ENCODE measurements at regions not wholly inside any gene's neighbourhood (a gene's known extent, or its start where the extent isn't known, plus 50 kb on each side); places are given as distances from the start of the nearest gene placed in this dataset.
"Not testable (repeated sequence)": the region's sequence is repeated elsewhere in the genome, so short reads cannot be mapped to it uniquely, and the experiment has no call there.

GRCh38 chr18:60191926-60192325, 180.6 kb downstream of the MC4R start:
- peak; percentile 18 for DNase-seq (ENCODE audit: low read depth)
- H3K4me3 ChIP-seq (ENCODE audit: low read length), result no peak overlapping the region
- TF ChIP-seq, protein P1, sequence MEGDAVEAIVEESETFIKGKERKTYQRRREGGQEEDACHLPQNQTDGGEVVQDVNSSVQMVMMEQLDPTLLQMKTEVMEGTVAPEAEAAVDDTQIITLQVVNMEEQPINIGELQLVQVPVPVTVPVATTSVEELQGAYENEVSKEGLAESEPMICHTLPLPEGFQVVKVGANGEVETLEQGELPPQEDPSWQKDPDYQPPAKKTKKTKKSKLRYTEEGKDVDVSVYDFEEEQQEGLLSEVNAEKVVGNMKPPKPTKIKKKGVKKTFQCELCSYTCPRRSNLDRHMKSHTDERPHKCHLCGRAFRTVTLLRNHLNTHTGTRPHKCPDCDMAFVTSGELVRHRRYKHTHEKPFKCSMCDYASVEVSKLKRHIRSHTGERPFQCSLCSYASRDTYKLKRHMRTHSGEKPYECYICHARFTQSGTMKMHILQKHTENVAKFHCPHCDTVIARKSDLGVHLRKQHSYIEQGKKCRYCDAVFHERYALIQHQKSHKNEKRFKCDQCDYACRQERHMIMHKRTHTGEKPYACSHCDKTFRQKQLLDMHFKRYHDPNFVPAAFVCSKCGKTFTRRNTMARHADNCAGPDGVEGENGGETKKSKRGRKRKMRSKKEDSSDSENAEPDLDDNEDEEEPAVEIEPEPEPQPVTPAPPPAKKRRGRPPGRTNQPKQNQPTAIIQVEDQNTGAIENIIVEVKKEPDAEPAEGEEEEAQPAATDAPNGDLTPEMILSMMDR (conservative IDR thresholded peaks at IDR 0.05; ENCODE audit: low read length), result no peak

GRCh38 chr18:60189856-60190255, 182.7 kb downstream of the MC4R start:
- TF ChIP-seq, protein P1 (conservative IDR thresholded peaks at IDR 0.05; ENCODE audit: low read length), result no peak
- no peak for DNase-seq (ENCODE audit: low read depth)
- no peak overlapping the region for H3K4me3 ChIP-seq (ENCODE audit: low read length)

- DNase-seq (ENCODE audit: low read depth), result peak; percentile 23
- no peak overlapping the region for H3K4me3 ChIP-seq (ENCODE audit: low read length)
- TF ChIP-seq, protein P1 (conservative IDR thresholded peaks at IDR 0.05; ENCODE audit: low read length), result no peak
These were observed 183.6 kb downstream of the MC4R start for GRCh38 chr18:60188958-60189357.

DNA sequence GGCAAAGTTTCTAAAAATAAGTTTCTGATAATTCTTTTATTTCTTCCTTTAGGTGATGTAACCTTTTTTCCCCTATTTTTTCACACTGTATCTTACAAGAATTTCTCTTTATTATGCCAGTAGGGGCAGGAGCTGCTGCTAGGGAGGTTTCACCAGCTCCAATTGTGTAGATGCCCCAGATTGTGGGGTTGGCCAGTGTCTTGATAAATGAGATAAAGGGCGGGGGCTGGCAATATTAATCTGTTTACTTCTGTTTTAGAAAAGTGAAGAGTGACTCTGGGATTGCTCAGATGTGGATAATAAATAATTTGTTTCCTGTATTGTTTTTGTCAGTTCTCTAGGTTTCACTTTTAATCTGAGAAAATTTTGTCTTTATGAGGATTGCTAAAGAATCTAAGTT, 190.4 kb downstream of the MC4R start:
- TF ChIP-seq, protein P1 (conservative IDR thresholded peaks at IDR 0.05; ENCODE audit: low read length), result no peak
- DNase-seq (ENCODE audit: low read depth), result no peak
- H3K4me3 ChIP-seq (ENCODE audit: low read length), result no peak overlapping the region

DNA sequence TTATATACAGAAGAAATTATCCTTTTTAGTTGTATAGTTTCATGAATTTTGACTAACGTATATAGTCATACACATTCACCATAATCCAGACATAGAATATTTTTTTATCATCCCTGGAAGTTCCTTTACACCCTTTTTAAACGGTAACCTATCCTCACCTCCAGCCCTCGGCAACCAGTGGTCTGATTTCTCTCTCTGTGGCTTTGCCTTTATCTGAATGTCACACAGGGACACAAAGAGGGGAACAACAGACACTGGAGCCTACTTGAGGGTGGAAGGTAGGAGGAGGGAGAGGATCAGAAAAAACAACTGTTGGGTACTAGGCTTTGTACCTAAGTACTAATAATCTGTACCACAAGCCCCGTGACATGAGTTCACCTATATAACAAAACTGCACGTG, 191.9 kb downstream of the MC4R start:
- TF ChIP-seq, protein P1 (conservative IDR thresholded peaks at IDR 0.05; ENCODE audit: low read length), result no peak
- no peak overlapping the region for H3K4me3 ChIP-seq (ENCODE audit: low read length)
- no peak for DNase-seq (ENCODE audit: low read depth)

- not testable (repeated sequence) for DNase-seq (ENCODE audit: low read depth); H3K4me3 ChIP-seq (ENCODE audit: low read length)
These were observed 194.4 kb downstream of the MC4R start for GRCh38 chr18:60178224-60178623.

GRCh38 chr18:60176259-60176658, 196.3 kb downstream of the MC4R start:
- no peak for DNase-seq (ENCODE audit: low read depth)
- TF ChIP-seq, protein P1 (conservative IDR thresholded peaks at IDR 0.05; ENCODE audit: low read length), result no peak
- no peak overlapping the region for H3K4me3 ChIP-seq (ENCODE audit: low read length)

GRCh38 chr18:60174832-60175231, 197.7 kb downstream of the MC4R start:
- TF ChIP-seq, protein P1 (conservative IDR thresholded peaks at IDR 0.05; ENCODE audit: low read length), result no peak
- DNase-seq (ENCODE audit: low read depth), result no peak

More at GRCh38 chr18:60174832-60175231, 197.7 kb downstream of the MC4R start:
- H3K4me3 ChIP-seq (ENCODE audit: low read length), result no peak overlapping the region

Measured in AG10803 (cell line).